ENCODE measurements at regions not wholly inside any gene's neighbourhood (a gene's known extent, or its start where the extent isn't known, plus 50 kb on each side); places are given as distances from the start of the nearest gene placed in this dataset.

DNA sequence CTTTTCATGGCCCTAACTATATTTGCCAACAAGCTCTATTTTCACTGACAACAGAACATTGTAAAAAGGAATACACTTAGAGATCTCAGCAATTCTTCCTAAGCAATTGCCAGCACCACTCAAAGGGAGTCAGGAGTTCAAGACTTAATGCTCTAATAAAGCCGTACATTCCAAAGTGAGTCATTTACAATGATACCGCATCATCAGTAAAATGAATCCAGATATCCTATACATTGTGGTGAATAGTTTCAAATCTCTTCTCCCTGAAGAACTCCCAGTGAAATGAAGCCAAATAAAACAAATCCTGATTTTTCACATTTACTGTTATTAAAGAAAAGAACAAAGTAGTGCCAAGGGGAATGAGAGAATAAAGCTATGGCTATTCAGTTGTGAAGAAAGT is 2898.7 kb upstream of the PCDH20 start:
- TF ChIP-seq GATA2 (IDR thresholded peaks at IDR 0.05; ENCODE audit: low read depth, low read length) (no peak), GATA3 (IDR thresholded peaks at IDR 0.05; ENCODE audit: low read depth, low read length) (no peak)

- TF ChIP-seq GATA2 (IDR thresholded peaks at IDR 0.05; ENCODE audit: low read depth, low read length) (no peak), GATA3 (IDR thresholded peaks at IDR 0.05; ENCODE audit: low read depth, low read length) (no peak)
These were observed 2896.3 kb upstream of the PCDH20 start for GRCh38 chr13:64311948-64312347.

DNA sequence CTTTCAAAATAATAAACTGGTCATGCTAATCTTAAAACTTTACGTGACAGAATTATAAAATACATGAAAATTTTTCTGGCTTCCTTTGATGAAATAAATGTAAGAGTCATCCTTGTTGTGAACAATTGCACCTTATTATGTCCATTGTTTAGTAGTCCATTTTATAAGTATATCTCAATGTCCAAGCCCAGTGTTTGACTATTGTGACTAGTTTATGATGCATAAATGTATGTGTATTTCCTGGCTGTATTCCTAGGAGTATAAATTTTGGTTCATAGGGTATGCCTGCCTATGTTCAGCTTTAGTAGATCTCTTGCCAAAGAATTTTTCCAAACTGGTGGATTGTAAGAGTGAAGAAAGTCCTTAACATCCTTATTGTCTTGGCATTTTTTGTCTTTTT is 2895.5 kb upstream of the PCDH20 start:
- TF ChIP-seq GATA2 (IDR thresholded peaks at IDR 0.05; ENCODE audit: low read depth, low read length) (no peak), GATA3 (IDR thresholded peaks at IDR 0.05; ENCODE audit: low read depth, low read length) (no peak)

GRCh38 chr13:64305246-64305645 is 2889.6 kb upstream of the PCDH20 start:
- no peak for TF ChIP-seq GATA3 (IDR thresholded peaks at IDR 0.05; ENCODE audit: low read depth, low read length)
- TF ChIP-seq GATA2 (IDR thresholded peaks at IDR 0.05; ENCODE audit: low read depth, low read length): no peak

DNA sequence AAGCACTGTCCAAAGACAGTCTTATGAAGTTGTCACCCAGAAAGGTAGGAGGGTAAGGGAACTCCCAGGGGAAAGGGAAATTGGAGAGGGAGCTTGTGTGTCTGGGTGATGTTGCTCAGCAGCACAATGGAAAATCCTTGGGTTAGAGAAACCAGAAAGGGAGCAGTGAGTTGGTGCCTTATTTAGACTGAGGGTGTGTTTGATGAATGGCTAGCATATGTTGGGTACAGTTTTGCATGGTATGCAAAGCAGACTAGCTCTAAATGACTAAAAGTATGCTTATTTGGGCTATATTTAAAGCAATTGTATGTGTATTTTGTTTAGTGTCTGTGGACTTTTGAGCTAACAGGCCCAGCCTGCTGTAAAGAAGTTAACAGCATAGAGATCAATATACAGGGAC is 2884.6 kb upstream of the PCDH20 start:
- TF ChIP-seq GATA2 (IDR thresholded peaks at IDR 0.05; ENCODE audit: low read depth, low read length): no peak
- no peak for TF ChIP-seq GATA3 (IDR thresholded peaks at IDR 0.05; ENCODE audit: low read depth, low read length)

DNA sequence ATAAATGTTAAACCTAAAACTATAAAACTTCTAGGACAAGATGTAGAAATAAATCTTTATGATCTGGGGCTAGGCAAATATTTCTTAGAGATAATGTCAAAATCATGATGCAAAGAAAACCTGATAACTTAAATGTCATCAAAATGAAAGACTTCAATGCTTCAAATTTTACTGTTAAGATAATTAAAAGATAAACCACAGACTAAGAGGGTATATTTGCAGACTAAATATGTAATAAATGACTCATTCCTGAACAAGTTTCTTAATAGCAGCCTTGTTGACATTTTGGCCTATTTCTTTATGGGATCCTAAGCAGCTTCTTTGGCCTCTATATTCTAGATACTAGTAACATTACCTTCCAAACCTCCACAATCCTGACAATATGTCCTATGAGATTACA is 2878.3 kb upstream of the PCDH20 start:
- no peak for TF ChIP-seq GATA2 (IDR thresholded peaks at IDR 0.05; ENCODE audit: low read depth, low read length)
- no peak for TF ChIP-seq GATA3 (IDR thresholded peaks at IDR 0.05; ENCODE audit: low read depth, low read length)

GRCh38 chr13:64289702-64290101 is 2874.1 kb upstream of the PCDH20 start:
- TF ChIP-seq GATA3 (IDR thresholded peaks at IDR 0.05; ENCODE audit: low read depth, low read length) (no peak), GATA2 (IDR thresholded peaks at IDR 0.05; ENCODE audit: low read depth, low read length) (no peak)

DNA sequence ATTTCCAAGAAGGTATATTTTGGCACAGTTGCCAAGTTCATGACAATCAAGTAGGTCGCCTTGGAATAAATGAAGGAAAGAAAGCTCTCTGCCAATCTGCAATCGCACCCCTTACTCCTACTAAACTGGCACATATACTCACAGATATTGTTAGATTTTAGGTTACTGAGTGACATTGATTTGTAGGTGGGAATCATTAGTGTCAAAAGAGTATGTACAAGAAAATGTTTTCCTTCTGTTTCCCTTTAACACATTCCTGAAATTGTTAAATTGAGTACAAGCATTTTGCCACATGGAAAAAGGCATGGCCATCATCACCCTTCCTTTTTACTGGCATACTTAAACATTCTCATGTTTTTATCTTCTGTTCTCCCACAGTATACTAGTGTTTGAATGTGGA is 2868.3 kb upstream of the PCDH20 start:
- TF ChIP-seq GATA2 (IDR thresholded peaks at IDR 0.05; ENCODE audit: low read depth, low read length): no peak
- no peak for TF ChIP-seq GATA3 (IDR thresholded peaks at IDR 0.05; ENCODE audit: low read depth, low read length)

DNA sequence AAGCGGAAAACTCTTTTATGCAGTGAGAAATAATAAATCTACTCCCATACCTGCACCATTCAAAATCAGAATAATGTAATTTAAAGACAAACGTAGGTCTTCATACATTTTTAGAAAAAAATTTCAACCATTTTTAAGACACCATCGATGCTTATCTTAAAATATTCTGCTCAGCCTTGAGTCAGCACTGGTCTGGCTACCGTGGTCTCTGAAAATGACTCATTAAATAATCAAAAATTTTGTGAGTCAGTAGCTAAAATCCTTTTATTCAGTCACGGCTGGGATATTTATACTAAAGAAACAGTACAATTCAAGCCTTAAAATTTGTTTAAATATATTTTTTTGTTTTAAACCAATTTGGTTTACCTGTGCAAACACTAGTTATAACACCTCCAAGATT is 2862.8 kb upstream of the PCDH20 start:
- TF ChIP-seq GATA2 (IDR thresholded peaks at IDR 0.05; ENCODE audit: low read depth, low read length): no peak
- no peak for TF ChIP-seq GATA3 (IDR thresholded peaks at IDR 0.05; ENCODE audit: low read depth, low read length)

DNA sequence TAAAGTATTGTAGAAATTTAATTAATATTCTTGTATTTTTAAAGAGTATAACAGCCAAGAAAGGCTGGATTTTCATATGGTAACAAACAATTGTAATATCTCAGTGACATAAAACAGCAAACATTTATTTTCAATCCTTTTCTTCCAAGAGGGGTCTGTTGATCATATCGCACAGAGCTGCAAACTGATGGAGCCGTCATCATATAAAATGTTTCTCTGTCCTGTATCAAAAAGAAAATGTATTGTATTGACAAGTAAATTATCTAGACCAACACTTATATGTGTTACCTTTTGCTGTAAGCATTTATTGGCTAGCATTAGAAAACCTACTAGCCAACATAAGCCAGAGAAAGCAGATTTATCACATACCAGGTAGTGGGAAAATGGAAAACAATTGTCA is 2861.4 kb upstream of the PCDH20 start:
- peak; percentile 48; the same call in 1 of the 2 replicates for TF ChIP-seq GATA2 (IDR thresholded peaks at IDR 0.05; ENCODE audit: low read depth, low read length)
- peak; percentile 86 for TF ChIP-seq GATA3 (IDR thresholded peaks at IDR 0.05; ENCODE audit: low read depth, low read length)

DNA sequence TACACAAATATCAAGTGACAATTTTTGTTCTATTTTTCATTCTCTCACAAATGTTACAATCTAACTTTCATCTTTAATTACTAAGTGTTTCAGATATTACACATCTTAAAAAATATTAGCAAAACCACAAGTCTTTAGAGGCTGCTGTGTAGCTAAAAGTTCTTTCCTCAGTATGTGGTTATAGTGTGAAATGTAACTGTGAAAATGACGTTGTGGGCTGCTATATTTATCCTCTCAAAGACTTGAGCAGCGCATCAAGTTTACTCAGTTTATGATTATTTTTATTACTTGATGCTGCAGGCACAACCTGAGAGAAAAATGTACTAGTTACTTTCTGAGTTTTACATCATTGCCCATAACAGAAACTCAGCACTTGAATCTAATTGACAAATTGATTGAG is 2860.6 kb upstream of the PCDH20 start:
- TF ChIP-seq GATA3 (IDR thresholded peaks at IDR 0.05; ENCODE audit: low read depth, low read length) (no peak), GATA2 (IDR thresholded peaks at IDR 0.05; ENCODE audit: low read depth, low read length) (no peak)

DNA sequence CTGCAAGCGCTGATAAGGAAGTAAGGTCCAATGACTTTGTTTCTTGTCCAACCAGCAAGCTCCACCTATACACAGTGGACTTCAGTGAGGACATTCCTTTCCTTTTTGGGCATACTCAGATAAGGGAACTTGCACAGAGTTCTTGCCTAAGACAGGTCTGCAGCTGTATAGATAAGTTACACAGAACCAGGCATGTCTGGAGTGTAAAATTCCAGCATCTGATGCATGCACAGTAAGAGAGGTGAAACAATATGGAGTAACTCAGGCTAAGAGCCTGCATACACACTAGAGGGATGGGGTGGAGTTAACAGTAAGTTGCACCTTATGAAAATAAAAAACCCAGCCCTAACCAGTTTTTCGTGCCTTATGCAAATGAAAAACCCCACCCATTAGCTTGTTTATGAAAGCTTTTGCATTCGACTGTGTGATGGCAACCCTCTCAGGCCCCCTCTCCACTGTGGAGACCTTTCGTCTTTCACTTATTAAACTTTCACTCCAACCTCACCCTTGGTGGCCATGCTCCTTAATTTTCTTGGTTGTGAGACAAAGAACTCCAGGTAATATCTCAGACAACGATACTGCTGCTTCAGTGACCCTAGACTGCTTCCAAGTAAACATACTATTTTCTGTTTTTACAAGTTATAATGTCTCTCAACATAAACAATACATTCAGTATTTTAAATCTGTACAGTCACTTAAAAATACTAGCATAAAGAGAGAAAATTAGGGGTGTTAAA is 2859.0 kb upstream of the PCDH20 start:
- TF ChIP-seq GATA2 (IDR thresholded peaks at IDR 0.05; ENCODE audit: low read depth, low read length): no peak
- no peak for TF ChIP-seq GATA3 (IDR thresholded peaks at IDR 0.05; ENCODE audit: low read depth, low read length)

GRCh38 chr13:64273780-64274179 is 2858.1 kb upstream of the PCDH20 start:
- TF ChIP-seq GATA2 (IDR thresholded peaks at IDR 0.05; ENCODE audit: low read depth, low read length): no peak
- no peak for TF ChIP-seq GATA3 (IDR thresholded peaks at IDR 0.05; ENCODE audit: low read depth, low read length)

- TF ChIP-seq GATA3 (IDR thresholded peaks at IDR 0.05; ENCODE audit: low read depth, low read length): no peak
- no peak for TF ChIP-seq GATA2 (IDR thresholded peaks at IDR 0.05; ENCODE audit: low read depth, low read length)
These were observed 2857.0 kb upstream of the PCDH20 start for GRCh38 chr13:64272681-64273080.

GRCh38 chr13:64266024-64266423 is 2850.4 kb upstream of the PCDH20 start:
- no peak for TF ChIP-seq GATA3 (IDR thresholded peaks at IDR 0.05; ENCODE audit: low read depth, low read length)
- TF ChIP-seq GATA2 (IDR thresholded peaks at IDR 0.05; ENCODE audit: low read depth, low read length): no peak

DNA sequence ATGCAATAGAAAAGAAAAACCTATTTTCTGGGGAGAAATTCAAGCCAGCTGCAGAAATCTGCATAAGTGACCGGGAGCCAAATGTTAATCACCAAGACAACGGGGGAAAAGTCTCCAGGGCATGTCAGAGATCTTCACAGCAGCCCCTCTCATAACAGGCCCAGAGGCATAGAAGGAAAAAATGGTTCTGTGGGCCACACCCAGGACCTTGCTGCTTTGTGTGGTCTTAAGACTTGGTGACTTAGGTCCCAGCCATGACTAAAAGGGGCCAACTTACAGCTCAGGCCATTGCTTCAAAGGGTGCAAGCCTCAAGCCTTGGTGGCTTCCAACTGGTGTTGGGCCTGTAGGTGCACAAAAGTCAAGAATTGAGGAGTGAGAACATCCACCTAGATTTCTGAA is 2847.6 kb upstream of the PCDH20 start:
- TF ChIP-seq GATA2 (IDR thresholded peaks at IDR 0.05; ENCODE audit: low read depth, low read length): no peak
- no peak for TF ChIP-seq GATA3 (IDR thresholded peaks at IDR 0.05; ENCODE audit: low read depth, low read length)
